Liver (tissue), 3 donors: ENCODE measurements at regions not wholly inside any gene's neighbourhood (a gene's known extent, or its start where the extent isn't known, plus 50 kb on each side); places are given as distances from the start of the nearest gene placed in this dataset.

Experiments
- FOXA1 ChIP-seq: IDR thresholded peaks from 2 replicates; pipeline ENCODE4 v1.6.1; 2016; ENCODE audit warnings: antibody characterized with exemption
- GABPA ChIP-seq, 2 donors: IDR thresholded peaks in 1 of 2; conservative IDR thresholded peaks in 1 of 2; 2 replicates each; pipeline ENCODE4 v1.6.1; 2016; ENCODE audit warnings: antibody characterized with exemption in 2 of 2, mild to moderate bottlenecking in 1 of 2, moderate library complexity in 1 of 2
- RAD21 ChIP-seq, 2 donors: IDR thresholded peaks; 2 replicates each; pipeline ENCODE4 v1.6.1; 2016; ENCODE audit warnings: antibody characterized with exemption in 2 of 2, mild to moderate bottlenecking in 2 of 2
- SP1 ChIP-seq: IDR thresholded peaks from 2 replicates; pipeline ENCODE4 v1.6.1; 2018; ENCODE audit warnings: antibody characterized with exemption, mild to moderate bottlenecking
- TAF1 ChIP-seq: conservative IDR thresholded peaks from 2 replicates; pipeline ENCODE4 v1.6.1; 2016; ENCODE audit warnings: antibody characterized with exemption, mild to moderate bottlenecking
- YY1 ChIP-seq: IDR thresholded peaks from 2 replicates; pipeline ENCODE4 v1.6.1; 2016; ENCODE audit warnings: antibody characterized with exemption, mild to moderate bottlenecking
- TF ChIP-seq, protein P1 (sequence below): IDR thresholded peaks from 2 replicates; pipeline ENCODE4 v1.6.1; 2016; ENCODE audit warnings: antibody characterized with exemption, mild to moderate bottlenecking
- TF ChIP-seq, protein P2 (sequence below): fragments of 150-350 bp; IDR thresholded peaks from 2 replicates; pipeline ENCODE4 v1.5.1; 2017; ENCODE audit warnings: improper control_type of control experiment, low read depth, low read length; ENCODE audit not compliant: missing input control
- TF ChIP-seq, protein P3 (sequence below): IDR thresholded peaks from 2 replicates; pipeline ENCODE4 v1.6.1; 2016; ENCODE audit warnings: antibody characterized with exemption
- TF ChIP-seq, protein P4 (sequence below): IDR thresholded peaks from 2 replicates; pipeline ENCODE4 v1.6.1; 2016; ENCODE audit warnings: antibody characterized with exemption
- TF ChIP-seq, protein P5 (sequence below): IDR thresholded peaks from 2 replicates; pipeline ENCODE4 v1.6.1; 2016; ENCODE audit warnings: antibody characterized with exemption
- donor health status: healthy.
- donor health status: healthy.

DNA sequence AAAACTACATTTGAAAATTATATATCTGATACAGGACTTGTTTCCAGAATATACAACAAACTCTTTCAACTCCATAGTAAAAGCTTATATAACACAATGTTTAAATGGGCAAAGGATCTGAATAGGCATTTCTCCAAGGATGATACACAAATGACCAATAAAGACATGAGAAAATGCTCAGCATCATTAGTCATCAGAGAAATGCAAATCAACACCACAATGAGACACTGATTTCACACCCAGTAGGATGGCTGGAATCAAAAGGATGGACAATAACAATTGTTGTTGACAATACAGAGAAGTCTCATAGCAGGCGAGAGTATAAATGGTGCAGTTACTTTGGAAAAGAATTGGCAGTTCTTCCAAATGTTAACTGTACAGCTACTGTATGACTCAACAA is 394.9 kb downstream of the BCL11B start:
- no peak for TF ChIP-seq RAD21 (IDR thresholded peaks at IDR 0.05)
- TF ChIP-seq, protein P1, sequence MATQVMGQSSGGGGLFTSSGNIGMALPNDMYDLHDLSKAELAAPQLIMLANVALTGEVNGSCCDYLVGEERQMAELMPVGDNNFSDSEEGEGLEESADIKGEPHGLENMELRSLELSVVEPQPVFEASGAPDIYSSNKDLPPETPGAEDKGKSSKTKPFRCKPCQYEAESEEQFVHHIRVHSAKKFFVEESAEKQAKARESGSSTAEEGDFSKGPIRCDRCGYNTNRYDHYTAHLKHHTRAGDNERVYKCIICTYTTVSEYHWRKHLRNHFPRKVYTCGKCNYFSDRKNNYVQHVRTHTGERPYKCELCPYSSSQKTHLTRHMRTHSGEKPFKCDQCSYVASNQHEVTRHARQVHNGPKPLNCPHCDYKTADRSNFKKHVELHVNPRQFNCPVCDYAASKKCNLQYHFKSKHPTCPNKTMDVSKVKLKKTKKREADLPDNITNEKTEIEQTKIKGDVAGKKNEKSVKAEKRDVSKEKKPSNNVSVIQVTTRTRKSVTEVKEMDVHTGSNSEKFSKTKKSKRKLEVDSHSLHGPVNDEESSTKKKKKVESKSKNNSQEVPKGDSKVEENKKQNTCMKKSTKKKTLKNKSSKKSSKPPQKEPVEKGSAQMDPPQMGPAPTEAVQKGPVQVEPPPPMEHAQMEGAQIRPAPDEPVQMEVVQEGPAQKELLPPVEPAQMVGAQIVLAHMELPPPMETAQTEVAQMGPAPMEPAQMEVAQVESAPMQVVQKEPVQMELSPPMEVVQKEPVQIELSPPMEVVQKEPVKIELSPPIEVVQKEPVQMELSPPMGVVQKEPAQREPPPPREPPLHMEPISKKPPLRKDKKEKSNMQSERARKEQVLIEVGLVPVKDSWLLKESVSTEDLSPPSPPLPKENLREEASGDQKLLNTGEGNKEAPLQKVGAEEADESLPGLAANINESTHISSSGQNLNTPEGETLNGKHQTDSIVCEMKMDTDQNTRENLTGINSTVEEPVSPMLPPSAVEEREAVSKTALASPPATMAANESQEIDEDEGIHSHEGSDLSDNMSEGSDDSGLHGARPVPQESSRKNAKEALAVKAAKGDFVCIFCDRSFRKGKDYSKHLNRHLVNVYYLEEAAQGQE = no peak
- TF ChIP-seq, protein P2, sequence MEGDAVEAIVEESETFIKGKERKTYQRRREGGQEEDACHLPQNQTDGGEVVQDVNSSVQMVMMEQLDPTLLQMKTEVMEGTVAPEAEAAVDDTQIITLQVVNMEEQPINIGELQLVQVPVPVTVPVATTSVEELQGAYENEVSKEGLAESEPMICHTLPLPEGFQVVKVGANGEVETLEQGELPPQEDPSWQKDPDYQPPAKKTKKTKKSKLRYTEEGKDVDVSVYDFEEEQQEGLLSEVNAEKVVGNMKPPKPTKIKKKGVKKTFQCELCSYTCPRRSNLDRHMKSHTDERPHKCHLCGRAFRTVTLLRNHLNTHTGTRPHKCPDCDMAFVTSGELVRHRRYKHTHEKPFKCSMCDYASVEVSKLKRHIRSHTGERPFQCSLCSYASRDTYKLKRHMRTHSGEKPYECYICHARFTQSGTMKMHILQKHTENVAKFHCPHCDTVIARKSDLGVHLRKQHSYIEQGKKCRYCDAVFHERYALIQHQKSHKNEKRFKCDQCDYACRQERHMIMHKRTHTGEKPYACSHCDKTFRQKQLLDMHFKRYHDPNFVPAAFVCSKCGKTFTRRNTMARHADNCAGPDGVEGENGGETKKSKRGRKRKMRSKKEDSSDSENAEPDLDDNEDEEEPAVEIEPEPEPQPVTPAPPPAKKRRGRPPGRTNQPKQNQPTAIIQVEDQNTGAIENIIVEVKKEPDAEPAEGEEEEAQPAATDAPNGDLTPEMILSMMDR = no peak
- TF ChIP-seq TAF1 = no peak
- TF ChIP-seq FOXA1 = no peak
- TF ChIP-seq, protein P3, sequence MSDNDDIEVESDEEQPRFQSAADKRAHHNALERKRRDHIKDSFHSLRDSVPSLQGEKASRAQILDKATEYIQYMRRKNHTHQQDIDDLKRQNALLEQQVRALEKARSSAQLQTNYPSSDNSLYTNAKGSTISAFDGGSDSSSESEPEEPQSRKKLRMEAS = no peak
- TF ChIP-seq, protein P4, sequence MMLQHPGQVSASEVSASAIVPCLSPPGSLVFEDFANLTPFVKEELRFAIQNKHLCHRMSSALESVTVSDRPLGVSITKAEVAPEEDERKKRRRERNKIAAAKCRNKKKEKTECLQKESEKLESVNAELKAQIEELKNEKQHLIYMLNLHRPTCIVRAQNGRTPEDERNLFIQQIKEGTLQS = no peak
- no peak for TF ChIP-seq SP1
- TF ChIP-seq GABPA (IDR thresholded peaks at IDR 0.05 in 1 of 2, conservative IDR thresholded peaks at IDR 0.05 in 1 of 2) = no peak
- no peak for TF ChIP-seq YY1
- TF ChIP-seq, protein P5, sequence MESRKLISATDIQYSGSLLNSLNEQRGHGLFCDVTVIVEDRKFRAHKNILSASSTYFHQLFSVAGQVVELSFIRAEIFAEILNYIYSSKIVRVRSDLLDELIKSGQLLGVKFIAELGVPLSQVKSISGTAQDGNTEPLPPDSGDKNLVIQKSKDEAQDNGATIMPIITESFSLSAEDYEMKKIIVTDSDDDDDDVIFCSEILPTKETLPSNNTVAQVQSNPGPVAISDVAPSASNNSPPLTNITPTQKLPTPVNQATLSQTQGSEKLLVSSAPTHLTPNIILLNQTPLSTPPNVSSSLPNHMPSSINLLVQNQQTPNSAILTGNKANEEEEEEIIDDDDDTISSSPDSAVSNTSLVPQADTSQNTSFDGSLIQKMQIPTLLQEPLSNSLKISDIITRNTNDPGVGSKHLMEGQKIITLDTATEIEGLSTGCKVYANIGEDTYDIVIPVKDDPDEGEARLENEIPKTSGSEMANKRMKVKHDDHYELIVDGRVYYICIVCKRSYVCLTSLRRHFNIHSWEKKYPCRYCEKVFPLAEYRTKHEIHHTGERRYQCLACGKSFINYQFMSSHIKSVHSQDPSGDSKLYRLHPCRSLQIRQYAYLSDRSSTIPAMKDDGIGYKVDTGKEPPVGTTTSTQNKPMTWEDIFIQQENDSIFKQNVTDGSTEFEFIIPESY = no peak
